ENCODE measurements at regions not wholly inside any gene's neighbourhood (a gene's known extent, or its start where the extent isn't known, plus 50 kb on each side); places are given as distances from the start of the nearest gene placed in this dataset.
A peak's percentile ranks its signal among the peaks of the same experiment; 100 is the strongest.

- DNase-seq: no peak
These were observed 88.1 kb upstream of the NPVF start for GRCh38 chr7:25316366-25316765.

- no peak for DNase-seq
These were observed 89.8 kb upstream of the NPVF start for GRCh38 chr7:25318047-25318446.

- DNase-seq: no peak
These were observed 91.4 kb upstream of the NPVF start for GRCh38 chr7:25319707-25320106.

- no peak for DNase-seq
These were observed 92.5 kb upstream of the NPVF start for GRCh38 chr7:25320791-25321190.

- no peak for DNase-seq
These were observed 93.1 kb upstream of the NPVF start for GRCh38 chr7:25321424-25321823.

- DNase-seq: no peak
These were observed 94.2 kb upstream of the NPVF start for GRCh38 chr7:25322473-25322872.

- no peak for DNase-seq
These were observed 97.0 kb upstream of the NPVF start for GRCh38 chr7:25325186-25325757.

- no peak for DNase-seq
These were observed 98.3 kb upstream of the NPVF start for GRCh38 chr7:25326501-25327156.

GRCh38 chr7:25329815-25330214, 101.5 kb upstream of the NPVF start:
- DNase-seq: no peak

- DNase-seq: no peak
These were observed 105.1 kb upstream of the NPVF start for GRCh38 chr7:25333296-25333928.

- DNase-seq: no peak
These were observed 119.2 kb upstream of the NPVF start for GRCh38 chr7:25347360-25348066.

GRCh38 chr7:25348104-25348503, 119.8 kb upstream of the NPVF start:
- no peak for DNase-seq

GRCh38 chr7:25349283-25350017, 121.2 kb upstream of the NPVF start:
- DNase-seq: no peak

GRCh38 chr7:25350041-25350440, 121.8 kb upstream of the NPVF start:
- no peak for DNase-seq

- DNase-seq: no peak
These were observed 123.5 kb upstream of the NPVF start for GRCh38 chr7:25351761-25352160.

GRCh38 chr7:25353196-25353595, 124.9 kb upstream of the NPVF start:
- DNase-seq: no peak

GRCh38 chr7:25353732-25354131, 125.4 kb upstream of the NPVF start:
- DNase-seq: no peak

GRCh38 chr7:25356534-25357151, 128.4 kb upstream of the NPVF start:
- no peak for DNase-seq

GRCh38 chr7:25358926-25359325, 130.6 kb upstream of the NPVF start:
- no peak for DNase-seq

GRCh38 chr7:25359471-25360059, 131.3 kb upstream of the NPVF start:
- peak; percentile 89 for DNase-seq

- peak; percentile 18 for DNase-seq
These were observed 132.2 kb upstream of the NPVF start for GRCh38 chr7:25360451-25360850.

- DNase-seq: no peak
These were observed 133.1 kb upstream of the NPVF start for GRCh38 chr7:25361387-25361786.
